T-helper 1 cell treated with Interleukin-12 subunit alpha and Interleukin-12 subunit beta and Interleukin-4 antibody, amounts not matched to agents 30 ng/mL and 1 ng/mL, for 36 hours (primary cell): ENCODE measurements at regions not wholly inside any gene's neighbourhood (a gene's known extent, or its start where the extent isn't known, plus 50 kb on each side); places are given as distances from the start of the nearest gene placed in this dataset.
"Not testable (repeated sequence)": the region's sequence is repeated elsewhere in the genome, so short reads cannot be mapped to it uniquely, and the experiment has no call there.

Source experiments
- intact Hi-C: fragments of 100-400 bp; cut with micrococcal nuclease; formaldehyde crosslinking; loops from one replicate; pipeline ENCODE4 v1.15.1; 2024

DNA sequence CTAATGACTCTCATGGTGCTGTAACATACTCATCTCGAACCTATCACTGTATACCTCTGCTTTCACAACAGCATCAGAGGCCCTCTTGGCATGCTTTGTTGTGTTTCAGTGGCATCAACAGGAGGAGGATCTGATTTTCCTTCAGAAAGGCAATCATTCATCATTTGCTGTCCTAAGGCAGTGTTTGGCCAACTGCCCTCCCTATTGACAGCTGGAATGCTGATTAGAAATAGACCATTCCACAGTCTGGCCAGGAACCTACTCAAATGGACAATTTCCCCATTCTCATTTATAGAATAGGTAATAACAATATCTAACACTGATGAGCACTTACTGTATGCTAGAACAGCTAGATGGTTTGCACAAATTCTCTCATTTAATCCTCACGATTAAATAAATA, 310.6 kb upstream of the PTBP2 start:
- intact Hi-C loops = no loop called here

DNA sequence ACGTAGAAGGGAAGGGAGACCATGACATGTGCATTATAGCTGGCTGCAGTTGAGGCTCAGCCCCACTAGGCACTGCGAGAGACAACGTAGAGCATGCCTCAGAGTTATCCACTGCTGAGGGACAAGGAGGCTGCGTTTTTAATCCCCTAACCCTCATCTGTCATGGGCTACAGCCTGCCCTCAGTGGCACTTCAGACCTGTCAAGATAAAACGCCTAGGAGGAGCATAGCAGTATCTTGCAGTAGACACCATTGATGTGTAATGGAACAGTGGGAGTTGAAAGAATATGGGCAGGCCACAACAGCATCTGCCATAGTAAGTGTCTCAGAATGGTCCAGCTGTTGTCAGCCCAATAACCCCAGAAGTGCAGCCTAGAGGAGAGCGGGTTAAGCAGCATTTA, 307.0 kb upstream of the PTBP2 start:
- intact Hi-C loops = no loop called here

- intact Hi-C loops = no loop called here
Observed at GRCh38 chr1:96416111-96416595, 305.4 kb upstream of the PTBP2 start.

DNA sequence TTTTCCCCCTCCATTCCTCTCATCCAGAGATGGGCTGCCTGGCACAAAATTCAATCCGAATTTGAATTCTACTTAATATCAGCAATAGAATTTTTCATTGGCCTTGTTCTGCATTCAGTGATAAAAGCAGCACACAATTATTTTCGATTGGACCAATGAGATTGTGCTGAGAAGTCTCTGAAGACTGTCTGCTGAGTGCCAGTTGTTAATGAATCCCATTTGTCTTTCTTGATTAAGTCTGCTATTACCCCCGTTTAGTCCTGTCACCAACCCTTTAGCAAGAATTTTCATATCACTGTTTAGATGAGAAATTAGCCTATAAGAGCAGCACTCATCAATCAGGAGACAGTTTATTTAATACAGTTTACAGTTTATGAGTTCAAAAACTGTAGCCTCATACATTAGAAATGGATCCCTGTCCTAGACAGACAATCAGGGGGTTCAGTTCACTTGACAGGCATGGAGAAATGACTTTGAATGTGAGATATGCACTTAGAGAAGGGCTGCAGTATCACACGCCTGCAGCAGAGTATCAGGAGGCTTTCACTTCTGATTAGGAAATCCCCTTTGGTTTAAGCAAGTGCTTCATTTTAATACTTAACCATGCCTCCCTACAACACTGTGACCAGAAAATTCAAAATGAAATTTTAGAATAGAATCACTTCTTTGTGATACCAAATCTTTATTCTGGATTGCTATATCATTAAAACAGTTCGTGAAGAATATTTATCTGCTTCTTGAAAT, 304.7 kb upstream of the PTBP2 start:
- intact Hi-C loops = no loop called here

GRCh38 chr1:96418969-96419368, 302.6 kb upstream of the PTBP2 start:
- intact Hi-C loops = no loop called here

DNA sequence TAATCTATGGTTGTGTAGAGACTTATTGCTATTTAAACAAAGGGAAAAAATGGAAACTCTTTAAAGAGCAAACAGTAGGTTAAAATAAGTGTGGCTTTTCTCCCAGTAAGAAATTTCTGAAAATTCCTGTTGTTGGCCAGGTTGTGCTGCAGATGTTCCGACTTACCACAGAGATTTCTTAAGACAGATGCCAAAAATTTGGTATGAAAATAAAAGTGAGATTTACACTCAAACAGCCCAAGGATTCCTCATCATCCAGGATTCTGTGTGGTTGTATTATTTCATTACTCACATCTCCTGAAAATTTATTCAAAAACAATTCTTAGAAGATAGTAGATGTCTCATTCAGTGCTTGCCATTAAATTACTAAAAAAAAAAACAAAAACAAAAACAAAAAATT, 296.7 kb upstream of the PTBP2 start:
- intact Hi-C loops = no loop called here

GRCh38 chr1:96425382-96426129, 296.0 kb upstream of the PTBP2 start:
- intact Hi-C loops = no loop called here

DNA sequence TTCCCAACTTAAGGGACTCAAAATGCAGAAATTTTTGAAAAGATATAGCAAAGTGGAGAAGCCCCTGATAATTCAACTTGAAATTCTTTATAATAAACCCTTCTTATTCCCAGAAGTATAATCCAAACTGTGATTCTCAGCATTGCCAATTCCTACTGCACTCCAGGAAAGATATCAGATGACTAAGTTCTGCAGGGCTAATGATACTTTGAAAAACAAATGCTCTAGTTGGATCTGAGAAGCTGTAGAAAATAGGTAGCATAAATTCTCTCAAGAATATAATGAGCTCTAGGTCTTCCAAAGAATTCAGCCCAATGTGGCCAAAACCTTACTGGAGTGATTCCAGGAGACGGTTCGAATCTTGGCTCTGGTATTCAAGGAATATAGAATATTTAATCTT, 294.0 kb upstream of the PTBP2 start:
- intact Hi-C loops = no loop called here

DNA sequence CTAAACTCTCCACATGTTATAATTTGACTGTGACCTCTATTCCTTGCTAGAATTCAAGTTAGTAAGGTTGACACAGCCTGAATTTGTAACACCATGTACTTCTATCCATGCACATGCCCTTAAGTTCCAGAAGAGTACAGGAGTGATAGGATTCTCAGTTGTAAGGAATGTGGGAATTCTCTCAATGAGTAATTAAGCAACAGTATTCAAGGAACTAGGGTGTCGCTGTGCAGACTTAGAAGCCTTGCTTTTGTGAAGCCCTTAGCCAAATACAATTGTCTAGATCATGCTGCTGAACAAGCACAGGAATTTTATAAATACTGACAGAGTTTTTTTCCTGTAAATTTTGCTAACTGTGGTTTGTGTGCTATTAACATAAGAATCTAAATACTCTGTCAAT, 276.3 kb upstream of the PTBP2 start:
- intact Hi-C loops = no loop called here

GRCh38 chr1:96464066-96464465, 257.5 kb upstream of the PTBP2 start:
- intact Hi-C loops = no loop called here

DNA sequence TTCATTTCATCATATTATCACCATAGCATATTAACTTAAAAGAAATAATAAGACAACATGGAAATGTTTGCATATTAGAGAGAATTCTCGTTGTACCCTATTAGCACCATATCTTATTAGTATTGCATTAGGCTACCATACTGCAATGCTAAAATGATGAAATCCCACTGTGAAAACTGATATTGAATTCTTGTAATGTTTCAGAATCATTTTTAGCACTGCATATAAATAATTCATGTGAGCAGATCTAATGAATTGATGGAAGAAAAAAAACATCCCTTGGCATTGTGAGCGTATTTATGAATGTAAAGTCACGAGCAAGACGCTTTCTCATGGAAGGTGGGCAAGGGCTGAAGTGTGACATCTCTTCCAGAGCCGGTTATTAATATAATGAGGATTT, 257.1 kb upstream of the PTBP2 start:
- intact Hi-C loops = no loop called here

DNA sequence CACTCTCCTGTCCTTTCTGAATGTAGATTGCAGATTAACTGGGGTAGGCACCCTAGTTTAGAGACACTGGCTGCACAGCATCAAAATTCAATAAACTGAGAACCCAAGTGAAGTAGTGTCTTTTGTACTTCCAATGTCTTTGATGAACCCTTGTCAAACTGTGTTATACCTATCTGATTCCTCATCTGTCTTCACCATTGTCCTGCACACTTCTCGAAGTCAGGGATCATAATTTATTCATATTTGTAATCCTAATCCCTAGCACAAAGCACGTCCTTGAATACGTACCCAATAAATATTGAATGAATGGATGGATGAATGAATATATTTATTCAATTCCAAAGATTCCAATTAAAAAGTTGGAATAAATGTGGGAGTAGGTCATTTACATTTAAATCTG, 256.6 kb upstream of the PTBP2 start:
- intact Hi-C loops = no loop called here

GRCh38 chr1:96465441-96465840, 256.1 kb upstream of the PTBP2 start:
- intact Hi-C loops = no loop called here

GRCh38 chr1:96466842-96467241, 254.7 kb upstream of the PTBP2 start:
- intact Hi-C loops = no loop called here

GRCh38 chr1:96469726-96470125, 251.9 kb upstream of the PTBP2 start:
- intact Hi-C loops = not testable (repeated sequence)

GRCh38 chr1:96472471-96472870, 249.1 kb upstream of the PTBP2 start:
- intact Hi-C loops = no loop called here

DNA sequence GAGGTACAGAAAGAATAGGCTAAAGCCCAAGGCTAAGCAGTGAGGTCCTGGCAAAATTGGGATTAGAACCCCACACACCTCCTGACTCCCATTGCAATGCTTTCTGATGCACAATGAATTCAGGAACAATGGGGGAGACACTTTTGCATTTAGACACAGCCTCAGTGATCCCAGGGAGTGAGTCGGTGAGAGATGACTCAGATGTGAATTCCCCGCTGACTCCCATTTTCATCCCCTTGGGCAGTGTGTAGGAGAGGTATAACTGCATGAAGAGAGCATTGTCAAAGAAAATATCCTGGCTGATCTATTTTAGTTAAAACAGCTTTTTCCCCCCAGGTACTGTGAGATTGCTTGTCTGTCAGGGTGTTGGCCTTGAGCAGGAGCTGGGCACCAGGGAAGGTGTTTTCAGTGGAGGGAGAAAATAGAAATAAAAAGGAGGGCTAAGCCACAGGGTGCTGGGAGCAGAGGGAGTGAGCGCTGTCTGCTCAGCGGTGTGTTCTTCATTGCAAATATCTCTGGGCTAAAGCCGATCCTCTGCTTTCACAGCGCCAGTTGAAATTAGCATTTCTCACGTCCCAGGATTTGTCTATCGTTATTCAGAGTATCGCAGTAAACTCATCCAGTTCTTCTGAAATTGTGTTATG, 247.7 kb upstream of the PTBP2 start:
- intact Hi-C loops = no loop called here

GRCh38 chr1:96474985-96475743, 246.4 kb upstream of the PTBP2 start:
- intact Hi-C loops = no loop called here

- intact Hi-C loops = no loop called here
Observed at GRCh38 chr1:96475903-96476302, 245.7 kb upstream of the PTBP2 start.

DNA sequence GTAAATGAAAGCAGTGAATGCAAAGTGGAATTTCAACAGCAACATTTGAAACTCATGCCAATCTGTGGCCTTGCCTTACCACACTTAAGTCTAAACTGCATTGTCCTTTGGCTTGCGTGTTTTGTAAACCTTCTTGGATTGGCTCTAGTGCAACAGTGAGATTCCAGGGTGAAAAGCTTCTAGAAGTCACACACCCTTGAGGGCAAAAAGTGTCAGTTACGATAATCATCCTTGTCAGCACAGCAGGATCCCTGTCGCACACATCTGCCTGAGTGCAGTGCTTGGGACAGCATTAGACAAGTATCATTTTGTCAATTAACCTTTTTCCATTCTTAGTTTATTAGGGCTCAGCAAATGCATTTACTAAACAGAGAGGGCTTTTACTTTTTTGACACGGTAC, 243.4 kb upstream of the PTBP2 start:
- intact Hi-C loops = no loop called here

- intact Hi-C loops = no loop called here
Observed at GRCh38 chr1:96481409-96481808, 240.2 kb upstream of the PTBP2 start.

- intact Hi-C loops = no loop called here
Observed at GRCh38 chr1:96482616-96483015, 239.0 kb upstream of the PTBP2 start.
